IMR-90 (cell line): ENCODE measurements at regions not wholly inside any gene's neighbourhood (a gene's known extent, or its start where the extent isn't known, plus 50 kb on each side); places are given as distances from the start of the nearest gene placed in this dataset.

Experiments used
- ATAC-seq: fragments of 200-7000 bp; cut with Tn5 transposase; 2 replicates; pipeline ENCODE4 v1.9.1; 2020; ENCODE audit warnings: low read depth, mild to moderate bottlenecking, moderate library complexity
- BruUV-seq: library from RNA; stranded (reverse); fragments of 400-500 nt; replicated peaks from 2 replicates; lab custom pipeline; 2021; lab: Mats Ljungman, UMichigan
- CTCF ChIA-PET: fragments of 300-600 bp; formaldehyde crosslinking; extraction: SDS; loops from one replicate; lab custom pipeline; 2021; ENCODE audit warnings: antibody characterized with exemption; lab: Yijun Ruan, JAX
- POLR2A ChIA-PET: fragments of 300-600 bp; sonication (Branson Sonifier 250); formaldehyde crosslinking; loops from one replicate; lab custom pipeline; 2022; ENCODE audit warnings: antibody characterized with exemption; ENCODE audit not compliant: unreplicated experiment; lab: Charles Lee
- DNase-seq: peaks from one replicate; pipeline ENCODE4 v3.0.0; 2013
- H2AFZ ChIP-seq: replicated peaks from 2 replicates; pipeline ENCODE3; 2013; ENCODE audit warnings: low read length, mild to moderate bottlenecking; ENCODE audit not compliant: poor library complexity
- H2AK5ac ChIP-seq: 2 replicates; pipeline ENCODE4 v1.6.1; 2013; ENCODE audit warnings: low read depth, low read length, inconsistent platforms
- H2AK9ac ChIP-seq: replicated peaks from 2 replicates; pipeline ENCODE3; 2013; ENCODE audit warnings: mild to moderate bottlenecking, low read depth, low read length, moderate library complexity; ENCODE audit not compliant: poor library complexity
- H2BK120ac ChIP-seq: 2 replicates; pipeline ENCODE4 v1.6.1; 2013; ENCODE audit warnings: low read depth, low read length, inconsistent platforms
- H2BK15ac ChIP-seq: 3 replicates; pipeline ENCODE4 v1.6.1; 2013; ENCODE audit warnings: low read depth, low read length, inconsistent platforms
- H2BK20ac ChIP-seq: 2 replicates; pipeline ENCODE4 v1.6.1; 2013; ENCODE audit warnings: low read depth, mild to moderate bottlenecking, inconsistent platforms, low read length, moderate library complexity
- H2BK5ac ChIP-seq: 2 replicates; pipeline ENCODE4 v1.6.1; 2013; ENCODE audit warnings: mild to moderate bottlenecking, low read depth, low read length, inconsistent platforms; ENCODE audit not compliant: poor library complexity, severe bottlenecking
- H3K14ac ChIP-seq: replicated peaks from 2 replicates; pipeline ENCODE4 v1.6.1; 2013; ENCODE audit warnings: low read depth, low read length, inconsistent platforms
- H3K18ac ChIP-seq: 2 replicates; pipeline ENCODE4 v1.6.1; 2013; ENCODE audit warnings: low read depth, low read length, control low read depth
- H3K23ac ChIP-seq: 2 replicates; pipeline ENCODE4 v1.6.1; 2013; ENCODE audit warnings: low read depth, low read length, inconsistent platforms
- H3K27ac ChIP-seq: 2 replicates; pipeline ENCODE4 v1.5.1; 2013; ENCODE audit warnings: mild to moderate bottlenecking, control low read depth, low read length; ENCODE audit not compliant: insufficient read depth
- H3K27me3 ChIP-seq: 2 replicates; pipeline ENCODE4 v1.6.1; 2013; ENCODE audit warnings: low read length; ENCODE audit not compliant: control insufficient read depth, insufficient read depth
- H3K36me3 ChIP-seq: 2 replicates; pipeline ENCODE4 v1.6.1; 2013; ENCODE audit warnings: low read length, mixed read lengths; ENCODE audit not compliant: control insufficient read depth, insufficient read depth
- H3K4ac ChIP-seq: 2 replicates; pipeline ENCODE4 v1.6.1; 2013; ENCODE audit warnings: low read depth, low read length, inconsistent platforms
- H3K4me1 ChIP-seq: 2 replicates; pipeline ENCODE4 v1.6.1; 2013; ENCODE audit warnings: low read length, mixed read lengths; ENCODE audit not compliant: control insufficient read depth, insufficient read depth
- H3K4me2 ChIP-seq: 2 replicates; pipeline ENCODE4 v1.6.1; 2013; ENCODE audit warnings: low read depth, mild to moderate bottlenecking, control low read depth, low read length, moderate library complexity
- H3K4me3 ChIP-seq: 2 replicates; pipeline ENCODE4 v1.5.1; 2013; ENCODE audit warnings: low read depth, mild to moderate bottlenecking, control low read depth, low read length, moderate library complexity; ENCODE audit not compliant: insufficient read depth
- H3K56ac ChIP-seq: 2 replicates; pipeline ENCODE4 v1.6.1; 2013; ENCODE audit warnings: low read length, inconsistent platforms; ENCODE audit not compliant: insufficient read depth; ENCODE audit errors: extremely low read depth
- H3K79me1 ChIP-seq, 2 experiments: 2 replicates each; pipeline ENCODE4 v1.6.1; 2013; ENCODE audit warnings: low read length in 2 of 2, inconsistent platforms in 1 of 2, low read depth in 1 of 2
- H3K9ac ChIP-seq: 2 replicates; pipeline ENCODE4 v1.6.1; 2013; ENCODE audit warnings: low read depth, low read length, control low read depth
- H3K9me1 ChIP-seq: 2 replicates; pipeline ENCODE4 v1.6.1; 2013; ENCODE audit warnings: low read length, inconsistent platforms; ENCODE audit not compliant: insufficient read depth
- H3K9me3 ChIP-seq: 2 replicates; pipeline ENCODE4 v1.6.1; 2013; ENCODE audit warnings: low read length; ENCODE audit not compliant: control insufficient read depth, insufficient read depth
- H4K20me1 ChIP-seq: 2 replicates; pipeline ENCODE4 v1.6.1; 2013; ENCODE audit warnings: low read length, inconsistent platforms; ENCODE audit not compliant: insufficient read depth
- H4K5ac ChIP-seq: 2 replicates; pipeline ENCODE4 v1.6.1; 2013; ENCODE audit warnings: mild to moderate bottlenecking, low read depth, low read length, control low read depth
- H4K8ac ChIP-seq, 2 experiments: 2 replicates each; pipeline ENCODE4 v1.6.1; 2013; ENCODE audit warnings: low read depth in 2 of 2, low read length in 2 of 2, control low read depth in 1 of 2, inconsistent platforms in 1 of 2
- H4K91ac ChIP-seq: 2 replicates; pipeline ENCODE4 v1.6.1; 2013; ENCODE audit warnings: low read depth, low read length, inconsistent platforms; ENCODE audit not compliant: insufficient read depth
- BHLHE40 ChIP-seq: fragments of 150-350 bp; IDR thresholded peaks from 2 replicates; pipeline ENCODE4 v1.6.1; 2016; ENCODE audit warnings: mild to moderate bottlenecking, low read depth, low read length
- CHD1 ChIP-seq: IDR thresholded peaks from 2 replicates; pipeline ENCODE4 v1.6.1; 2012; ENCODE audit warnings: low read depth, low read length, improper control_type of control experiment
- ELK1 ChIP-seq: fragments of 150-350 bp; IDR thresholded peaks from 2 replicates; pipeline ENCODE4 v1.6.1; 2016; ENCODE audit warnings: low read depth, mild to moderate bottlenecking, low read length, moderate library complexity, borderline replicate concordance
- FOS ChIP-seq: fragments of 150-350 bp; IDR thresholded peaks from 2 replicates; pipeline ENCODE4 v1.6.1; 2016; ENCODE audit warnings: low read depth, low read length
- MAFK ChIP-seq: IDR thresholded peaks from 2 replicates; pipeline ENCODE4 v1.6.1; 2012; ENCODE audit warnings: low read depth, low read length, improper control_type of control experiment
- MAZ ChIP-seq: IDR thresholded peaks from 2 replicates; pipeline ENCODE4 v1.6.1; 2012; ENCODE audit warnings: low read depth, mild to moderate bottlenecking, low read length, improper control_type of control experiment, moderate library complexity, borderline replicate concordance
- RCOR1 ChIP-seq: IDR thresholded peaks from 2 replicates; pipeline ENCODE4 v1.6.1; 2012; ENCODE audit warnings: mild to moderate bottlenecking, low read length, improper control_type of control experiment; ENCODE audit not compliant: insufficient replicate concordance
- RFX5 ChIP-seq: IDR thresholded peaks from 2 replicates; pipeline ENCODE4 v1.8.0; 2012; ENCODE audit warnings: low read depth, mild to moderate bottlenecking, low read length, moderate library complexity
- USF2 ChIP-seq: fragments of 150-350 bp; IDR thresholded peaks from 2 replicates; pipeline ENCODE4 v1.6.1; 2017; ENCODE audit warnings: mild to moderate bottlenecking, antibody characterized with exemption, low read length, low read depth
- WGBS, 2 experiments: methylation state at CpG; one replicate each; pipeline versions ENCODE4 v1.1.5 to v1.1.7; 2013; ENCODE audit warnings: missing lambda C conversion rate in 2 of 2; ENCODE audit not compliant: insufficient read length in 1 of 2; ENCODE audit errors: extremely low coverage in 2 of 2; 5-methylcytosine and 5-hydroxymethylcytosine counted together
- dilution Hi-C: fragments of 300-500 bp; cut with HindIII; formaldehyde crosslinking; loops from one replicate; pipeline ENCODE4 v1.14.3; 2018; ENCODE audit warnings: low sequenced_read_pairs; ENCODE audit not compliant: unreplicated experiment
- in situ Hi-C: fragments of 300-500 bp; cut with MboI; formaldehyde crosslinking; loops from 3 replicates; pipeline ENCODE4 v1.14.3; 2019; ENCODE audit warnings: low sequenced_read_pairs, inconsistent platforms, mixed read lengths
- intact Hi-C: fragments of 100-400 bp; cut with micrococcal nuclease; formaldehyde crosslinking; loops from 2 replicates; pipeline ENCODE4 v1.10.0; 2022
- TF ChIP-seq, protein P1 (sequence below): conservative IDR thresholded peaks from 2 replicates; pipeline ENCODE4 v1.5.1; 2012; ENCODE audit warnings: mild to moderate bottlenecking, low read depth, low read length, improper control_type of control experiment

DNA sequence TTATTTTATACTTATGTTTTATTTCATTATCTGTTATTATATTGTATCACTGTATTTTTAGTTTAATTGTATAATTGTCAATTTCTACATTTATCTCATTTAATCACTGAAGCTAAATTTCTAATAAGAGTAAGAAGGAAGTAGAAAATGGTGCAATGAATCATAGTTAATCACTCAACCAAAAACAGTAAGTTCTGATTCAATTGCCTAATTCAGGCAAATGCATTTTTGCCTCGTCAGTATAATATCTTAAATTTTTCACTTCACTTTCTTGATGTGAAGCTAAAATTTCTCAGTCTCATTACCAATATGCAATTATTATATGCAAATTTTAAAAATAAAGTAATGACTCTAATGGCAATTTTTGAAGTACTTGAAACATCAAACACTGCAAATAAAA is 340.5 kb upstream of the USP15 start:
- Histone ChIP-seq H2BK5ac (no peak overlapping the region), H3K27ac (no peak overlapping the region), H3K36me3 (no peaks in the 10 kb centered on the region), H2BK20ac (no peak overlapping the region), H3K9me1 (no peaks in the 10 kb centered on the region), H4K8ac (no peak overlapping the region), H4K91ac (no peak overlapping the region), H3K56ac (no peak overlapping the region), H4K20me1 (no peaks in the 10 kb centered on the region), H3K9ac (no peak overlapping the region), H3K79me1 (no peaks in the 10 kb centered on the region), H3K27me3 (no peaks in the 10 kb centered on the region), H2AFZ (no peak overlapping the region), H3K4me2 (no peak overlapping the region), H2AK9ac (no peak overlapping the region), H3K4me3 (no peak overlapping the region), H3K4ac (no peak overlapping the region), H3K4me1 (no peaks in the 10 kb centered on the region), H3K23ac (no peak overlapping the region), H2AK5ac (no peak overlapping the region), H4K5ac (no peak overlapping the region), H2BK120ac (no peak overlapping the region), H2BK15ac (no peak overlapping the region), H3K9me3 (peaks cover 4% of the 10 kb centered on the region), H3K14ac (no peak overlapping the region), H3K18ac (no peak overlapping the region)
- intact Hi-C loops (no loop called here), dilution Hi-C loops (no loop called here), in situ Hi-C loops (no loop called here)
- no CpG with 5 or more reads among the region's 1 CpG for WGBS, 2 experiments
- no peak for ATAC-seq
- TF ChIP-seq RCOR1 (no peak), MAFK (no peak), BHLHE40 (no peak), RFX5 (no peak), CHD1 (no peak), FOS (no peak), ELK1 (no peak), USF2 (no peak), MAZ (no peak)
- TF ChIP-seq, protein P1, sequence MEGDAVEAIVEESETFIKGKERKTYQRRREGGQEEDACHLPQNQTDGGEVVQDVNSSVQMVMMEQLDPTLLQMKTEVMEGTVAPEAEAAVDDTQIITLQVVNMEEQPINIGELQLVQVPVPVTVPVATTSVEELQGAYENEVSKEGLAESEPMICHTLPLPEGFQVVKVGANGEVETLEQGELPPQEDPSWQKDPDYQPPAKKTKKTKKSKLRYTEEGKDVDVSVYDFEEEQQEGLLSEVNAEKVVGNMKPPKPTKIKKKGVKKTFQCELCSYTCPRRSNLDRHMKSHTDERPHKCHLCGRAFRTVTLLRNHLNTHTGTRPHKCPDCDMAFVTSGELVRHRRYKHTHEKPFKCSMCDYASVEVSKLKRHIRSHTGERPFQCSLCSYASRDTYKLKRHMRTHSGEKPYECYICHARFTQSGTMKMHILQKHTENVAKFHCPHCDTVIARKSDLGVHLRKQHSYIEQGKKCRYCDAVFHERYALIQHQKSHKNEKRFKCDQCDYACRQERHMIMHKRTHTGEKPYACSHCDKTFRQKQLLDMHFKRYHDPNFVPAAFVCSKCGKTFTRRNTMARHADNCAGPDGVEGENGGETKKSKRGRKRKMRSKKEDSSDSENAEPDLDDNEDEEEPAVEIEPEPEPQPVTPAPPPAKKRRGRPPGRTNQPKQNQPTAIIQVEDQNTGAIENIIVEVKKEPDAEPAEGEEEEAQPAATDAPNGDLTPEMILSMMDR, result no peak
- no TSS peak for BruUV-seq
- ChIA-PET CTCF (no interaction called here), POLR2A (no interaction called here)
- DNase-seq, result no peak
